ENCODE measurements at regions not wholly inside any gene's neighbourhood (a gene's known extent, or its start where the extent isn't known, plus 50 kb on each side); places are given as distances from the start of the nearest gene placed in this dataset.

DNA sequence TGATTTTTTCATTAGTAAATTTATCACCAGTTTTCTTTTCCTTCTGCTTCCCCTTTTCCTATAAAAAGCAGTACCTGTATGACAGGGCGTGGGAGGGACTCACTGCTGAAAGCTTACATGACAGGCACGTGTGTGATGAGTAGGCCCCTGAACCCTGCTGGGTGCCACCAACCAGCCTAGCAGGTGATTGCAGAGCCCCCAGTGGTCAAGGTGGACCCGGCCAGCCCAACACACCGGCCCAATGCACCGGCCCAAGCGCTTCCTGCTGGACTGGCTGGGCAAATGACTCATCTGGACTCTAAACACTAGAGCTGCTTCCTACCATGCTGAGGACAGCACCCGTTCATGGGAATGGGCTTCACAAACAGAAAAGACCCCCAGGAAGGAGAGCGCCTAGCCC is 89.8 kb upstream of the TMEM72 start:
- TF ChIP-seq, protein P1, sequence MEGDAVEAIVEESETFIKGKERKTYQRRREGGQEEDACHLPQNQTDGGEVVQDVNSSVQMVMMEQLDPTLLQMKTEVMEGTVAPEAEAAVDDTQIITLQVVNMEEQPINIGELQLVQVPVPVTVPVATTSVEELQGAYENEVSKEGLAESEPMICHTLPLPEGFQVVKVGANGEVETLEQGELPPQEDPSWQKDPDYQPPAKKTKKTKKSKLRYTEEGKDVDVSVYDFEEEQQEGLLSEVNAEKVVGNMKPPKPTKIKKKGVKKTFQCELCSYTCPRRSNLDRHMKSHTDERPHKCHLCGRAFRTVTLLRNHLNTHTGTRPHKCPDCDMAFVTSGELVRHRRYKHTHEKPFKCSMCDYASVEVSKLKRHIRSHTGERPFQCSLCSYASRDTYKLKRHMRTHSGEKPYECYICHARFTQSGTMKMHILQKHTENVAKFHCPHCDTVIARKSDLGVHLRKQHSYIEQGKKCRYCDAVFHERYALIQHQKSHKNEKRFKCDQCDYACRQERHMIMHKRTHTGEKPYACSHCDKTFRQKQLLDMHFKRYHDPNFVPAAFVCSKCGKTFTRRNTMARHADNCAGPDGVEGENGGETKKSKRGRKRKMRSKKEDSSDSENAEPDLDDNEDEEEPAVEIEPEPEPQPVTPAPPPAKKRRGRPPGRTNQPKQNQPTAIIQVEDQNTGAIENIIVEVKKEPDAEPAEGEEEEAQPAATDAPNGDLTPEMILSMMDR (IDR thresholded peaks at IDR 0.05): no peak
- TF ChIP-seq POLR2A (IDR thresholded peaks at IDR 0.05): no peak
- no peak for TF ChIP-seq EP300 (IDR thresholded peaks at IDR 0.05)
